GM12878 (cell line): ENCODE measurements at regions not wholly inside any gene's neighbourhood (a gene's known extent, or its start where the extent isn't known, plus 50 kb on each side); places are given as distances from the start of the nearest gene placed in this dataset.

ENCODE experiments used
- ATAC-seq: fragments of 200-7000 bp; cut with Tn5 transposase; 3 replicates; pipeline ENCODE4 v1.9.1; 2020; ENCODE audit warnings: mild to moderate bottlenecking, moderate library complexity
- BruUV-seq: library from RNA; stranded (reverse); fragments of 400-500 nt; replicated peaks from 2 replicates; lab custom pipeline; 2021; lab: Mats Ljungman, UMichigan
- CTCF ChIA-PET: fragments of 300-600 bp; sonication (Branson Sonifier 250); formaldehyde crosslinking; extraction: SDS; loops from one replicate; lab custom pipeline; 2021; ENCODE audit warnings: inconsistent platforms; lab: Yijun Ruan, JAX
- POLR2A ChIA-PET: fragments of 350-600 bp; formaldehyde crosslinking; extraction: SDS; loops from one replicate; lab custom pipeline; 2021; ENCODE audit warnings: inconsistent platforms; lab: Charles Lee
- RAD21 ChIA-PET: fragments of 300-600 bp; sonication (Branson Sonifier 250); formaldehyde crosslinking; loops from one replicate; lab custom pipeline; 2023; ENCODE audit warnings: antibody characterized with exemption; ENCODE audit not compliant: unreplicated experiment; lab: Charles Lee
- SMC1A ChIA-PET: fragments of 300-600 bp; sonication (Branson Sonifier 250); formaldehyde crosslinking; loops from one replicate; lab custom pipeline; 2023; ENCODE audit not compliant: unreplicated experiment, uncharacterized antibody; lab: Charles Lee
- DNase-seq: peaks from one replicate; pipeline ENCODE4 v3.0.0-alpha.2; 2011; ENCODE audit warnings: low read depth, low spot score
- FAIRE-seq: peaks from 3 replicates; lab custom pipeline; 2011; peaks lifted over from hg19 to GRCh38; lab: Jason Lieb, UNC
- H2AFZ ChIP-seq: 2 replicates; pipeline ENCODE4 v1.6.0; 2011; ENCODE audit warnings: low read depth, low read length, control low read depth; ENCODE audit not compliant: control insufficient read depth
- H3K27ac ChIP-seq: 2 replicates; pipeline ENCODE4 v1.5.1; 2011; ENCODE audit warnings: control low read depth; ENCODE audit not compliant: control insufficient read depth, insufficient read depth
- H3K27me3 ChIP-seq, 2 experiments: replicated peaks in 1 of 2; 2 replicates each; pipeline versions ENCODE4 v1.6.0 to v1.6.1; 2011; ENCODE audit warnings: low read length in 1 of 2; ENCODE audit not compliant: control insufficient read depth in 2 of 2, insufficient read depth in 2 of 2
- H3K36me3 ChIP-seq, 2 experiments: 2 replicates each; pipeline ENCODE4 v1.5.1; 2011; ENCODE audit warnings: low read length in 1 of 2; ENCODE audit not compliant: control insufficient read depth in 2 of 2, insufficient read depth in 2 of 2
- H3K4me1 ChIP-seq: 2 replicates; pipeline ENCODE4 v1.6.1; 2011; ENCODE audit warnings: mild to moderate bottlenecking, low read length, moderate library complexity, mixed read lengths; ENCODE audit not compliant: control insufficient read depth, insufficient read depth
- H3K4me2 ChIP-seq: 2 replicates; pipeline ENCODE4 v1.6.0; 2011; ENCODE audit warnings: control low read depth; ENCODE audit not compliant: control insufficient read depth, insufficient read depth
- H3K4me3 ChIP-seq: fragments of 200-600 bp; sonication (generic); 2 replicates; pipeline ENCODE4 v1.5.1; 2016
- H3K79me2 ChIP-seq: 2 replicates; pipeline ENCODE4 v1.6.0; 2011; ENCODE audit warnings: low read length; ENCODE audit not compliant: control insufficient read depth, insufficient read depth
- H3K9ac ChIP-seq: 2 replicates; pipeline ENCODE4 v1.8.0; 2011; ENCODE audit warnings: low read length, control low read depth, mixed read lengths; ENCODE audit not compliant: control insufficient read depth, insufficient read depth
- H3K9me3 ChIP-seq: replicated peaks from 3 replicates; pipeline ENCODE4 v1.5.1; 2011; ENCODE audit warnings: mild to moderate bottlenecking, low read length; ENCODE audit not compliant: control insufficient read depth, insufficient read depth
- H4K20me1 ChIP-seq: 2 replicates; pipeline ENCODE4 v1.6.0; 2011; ENCODE audit not compliant: control insufficient read depth, insufficient read depth
- MEF2B ChIP-seq: fragments of 450-650 bp; IDR thresholded peaks from 2 replicates; pipeline ENCODE4 v1.6.1; 2018; ENCODE audit warnings: mild to moderate bottlenecking, moderate library complexity; ENCODE audit not compliant: partially characterized antibody, poor library complexity, severe bottlenecking
- PAX5 ChIP-seq: IDR thresholded peaks from 2 replicates; pipeline ENCODE4 v1.6.1; 2011; ENCODE audit warnings: low read depth, low read length, borderline replicate concordance
- SREBF2 ChIP-seq: IDR thresholded peaks from 2 replicates; pipeline ENCODE4 v1.6.1; 2012; ENCODE audit warnings: mild to moderate bottlenecking, low read length
- TAF1 ChIP-seq: IDR thresholded peaks from 2 replicates; pipeline ENCODE4 v1.6.1; 2011; ENCODE audit warnings: mild to moderate bottlenecking, low read depth, low read length, borderline replicate concordance
- ZNF24 ChIP-seq: fragments of 450-650 bp; IDR thresholded peaks from 2 replicates; pipeline ENCODE4 v1.6.1; 2017; ENCODE audit warnings: antibody characterized with exemption, mild to moderate bottlenecking
- WGBS: methylation state at CpG from one replicate; pipeline ENCODE4 v1.1.6; 2016; ENCODE audit warnings: low lambda C conversion rate; ENCODE audit not compliant: insufficient replicate concordance, insufficient coverage; ENCODE audit errors: missing lambda C conversion rate; 5-methylcytosine and 5-hydroxymethylcytosine counted together
- in situ Hi-C: fragments of 300-500 bp; cut with MboI; formaldehyde crosslinking; loops from 9 replicates; pipeline ENCODE4 v1.14.3; 2018; ENCODE audit warnings: mixed read lengths
- intact Hi-C: fragments of 100-400 bp; cut with micrococcal nuclease; formaldehyde crosslinking; loops from one replicate; pipeline ENCODE4 v1.14.2; 2022; ENCODE audit not compliant: unreplicated experiment
- TF ChIP-seq, protein P1 (sequence below): IDR thresholded peaks from 2 replicates; pipeline ENCODE4 v1.6.1; 2011; ENCODE audit warnings: borderline replicate concordance, low read depth, mild to moderate bottlenecking, moderate library complexity, low read length; ENCODE audit not compliant: insufficient read depth, poor library complexity, severe bottlenecking
- TF ChIP-seq, protein P2 (sequence below): fragments of 450-650 bp; conservative IDR thresholded peaks from 2 replicates; pipeline ENCODE4 v1.6.1; 2017; ENCODE audit warnings: mild to moderate bottlenecking, moderate library complexity

DNA sequence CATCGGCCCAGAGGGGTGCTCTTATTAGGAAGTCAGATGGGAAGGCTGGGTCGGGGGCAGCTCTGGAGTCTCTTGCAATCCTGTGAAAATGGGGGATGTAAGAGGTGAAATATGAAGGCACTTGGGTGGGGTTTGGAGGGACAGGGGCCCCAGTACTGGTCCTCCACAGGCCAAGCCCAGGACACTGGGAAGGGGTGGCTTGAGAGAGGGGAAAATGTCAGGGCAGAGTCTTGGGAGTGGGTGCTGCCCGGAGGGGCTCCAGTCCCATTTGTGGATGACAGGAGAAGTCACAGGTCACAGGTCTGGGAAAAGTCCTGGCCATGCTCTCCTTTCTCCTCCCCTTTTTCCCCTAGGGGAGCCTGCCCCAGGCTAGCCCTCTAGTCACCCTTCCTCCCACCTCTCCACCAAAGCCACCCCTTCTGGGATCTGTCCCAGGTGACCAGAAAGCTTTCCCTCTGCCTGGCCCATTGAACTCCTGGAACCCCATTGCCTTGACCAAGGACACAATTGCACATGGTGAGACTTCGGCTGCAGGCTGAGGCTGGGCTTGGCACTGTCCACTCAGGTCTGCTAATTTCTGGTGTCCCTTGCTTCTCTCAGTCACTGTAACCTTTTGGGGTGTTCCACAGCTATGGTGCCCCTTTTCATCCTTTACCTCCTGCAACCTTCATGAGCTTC, 1465.0 kb downstream of the TBC1D22A start (continued):
- TF ChIP-seq, protein P1, sequence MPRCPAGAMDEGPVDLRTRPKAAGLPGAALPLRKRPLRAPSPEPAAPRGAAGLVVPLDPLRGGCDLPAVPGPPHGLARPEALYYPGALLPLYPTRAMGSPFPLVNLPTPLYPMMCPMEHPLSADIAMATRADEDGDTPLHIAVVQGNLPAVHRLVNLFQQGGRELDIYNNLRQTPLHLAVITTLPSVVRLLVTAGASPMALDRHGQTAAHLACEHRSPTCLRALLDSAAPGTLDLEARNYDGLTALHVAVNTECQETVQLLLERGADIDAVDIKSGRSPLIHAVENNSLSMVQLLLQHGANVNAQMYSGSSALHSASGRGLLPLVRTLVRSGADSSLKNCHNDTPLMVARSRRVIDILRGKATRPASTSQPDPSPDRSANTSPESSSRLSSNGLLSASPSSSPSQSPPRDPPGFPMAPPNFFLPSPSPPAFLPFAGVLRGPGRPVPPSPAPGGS = no peak
- TF ChIP-seq PAX5 = no peak
- TF ChIP-seq, protein P2, sequence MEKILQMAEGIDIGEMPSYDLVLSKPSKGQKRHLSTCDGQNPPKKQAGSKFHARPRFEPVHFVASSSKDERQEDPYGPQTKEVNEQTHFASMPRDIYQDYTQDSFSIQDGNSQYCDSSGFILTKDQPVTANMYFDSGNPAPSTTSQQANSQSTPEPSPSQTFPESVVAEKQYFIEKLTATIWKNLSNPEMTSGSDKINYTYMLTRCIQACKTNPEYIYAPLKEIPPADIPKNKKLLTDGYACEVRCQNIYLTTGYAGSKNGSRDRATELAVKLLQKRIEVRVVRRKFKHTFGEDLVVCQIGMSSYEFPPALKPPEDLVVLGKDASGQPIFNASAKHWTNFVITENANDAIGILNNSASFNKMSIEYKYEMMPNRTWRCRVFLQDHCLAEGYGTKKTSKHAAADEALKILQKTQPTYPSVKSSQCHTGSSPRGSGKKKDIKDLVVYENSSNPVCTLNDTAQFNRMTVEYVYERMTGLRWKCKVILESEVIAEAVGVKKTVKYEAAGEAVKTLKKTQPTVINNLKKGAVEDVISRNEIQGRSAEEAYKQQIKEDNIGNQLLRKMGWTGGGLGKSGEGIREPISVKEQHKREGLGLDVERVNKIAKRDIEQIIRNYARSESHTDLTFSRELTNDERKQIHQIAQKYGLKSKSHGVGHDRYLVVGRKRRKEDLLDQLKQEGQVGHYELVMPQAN = no peak

DNA sequence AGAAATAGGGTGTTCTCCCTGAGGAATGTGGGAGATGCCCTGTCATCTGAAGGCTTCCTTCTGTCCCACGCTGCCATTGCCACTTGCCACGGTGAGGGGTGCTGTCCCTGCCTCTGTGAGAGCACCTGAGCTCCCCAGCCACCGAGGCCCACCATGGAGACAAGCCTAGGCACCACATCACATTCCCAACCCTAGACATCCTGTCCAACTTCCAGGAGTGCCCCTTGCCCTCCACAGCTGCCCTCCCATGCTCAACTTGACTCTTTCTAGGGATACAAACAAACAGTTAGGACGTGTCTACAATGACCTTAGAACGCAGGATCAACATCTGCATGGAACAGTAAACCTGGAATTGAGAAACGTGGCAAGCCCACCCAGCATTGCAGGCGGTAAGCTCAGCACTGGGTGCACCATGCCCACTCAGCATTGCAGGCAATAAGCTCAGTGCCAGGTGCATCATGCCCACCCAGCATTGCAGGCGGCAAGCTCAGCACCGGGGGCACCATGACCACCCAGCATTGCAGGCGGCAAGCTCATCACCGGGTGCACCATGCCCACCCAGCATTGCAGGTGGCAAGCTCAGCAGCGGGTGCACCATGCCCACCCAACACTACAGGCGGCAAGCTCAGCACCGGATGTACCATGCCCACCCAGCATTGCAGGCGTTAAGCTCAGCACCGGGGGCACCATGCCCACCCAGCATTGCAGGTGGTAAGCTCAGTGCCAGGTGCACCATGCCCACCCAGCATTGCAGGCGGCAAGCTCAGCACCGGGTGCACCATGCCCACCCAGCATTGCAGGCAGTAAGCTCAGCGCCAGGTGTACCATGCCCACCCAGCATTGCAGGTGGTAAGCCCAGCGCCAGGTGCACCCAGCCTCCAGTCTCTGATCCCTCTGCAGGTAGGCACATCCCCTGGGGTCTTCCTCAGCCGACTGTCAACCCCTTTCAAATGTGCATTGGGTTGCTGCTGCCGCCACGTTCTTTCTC, 1463.9 kb downstream of the TBC1D22A start:
- DNase-seq (no peak), ATAC-seq (no peak), FAIRE-seq (no peak)
- H3K4me3 ChIP-seq = no peak overlapping the region
- CTCF ChIA-PET = no interaction called here
- H2AFZ ChIP-seq = no peak overlapping the region
- H3K27me3 ChIP-seq = no peaks in the 10 kb centered on the region
- TF ChIP-seq MEF2B (no peak), SREBF2 (no peak), TAF1 (no peak), ZNF24 (no peak)
- BruUV-seq = no TSS peak
- H4K20me1 ChIP-seq = no peaks in the 10 kb centered on the region
- in situ Hi-C loops = no loop called here
- RAD21 ChIA-PET = no interaction called here
- POLR2A ChIA-PET = no interaction called here
- H3K9me3 ChIP-seq = no peaks in the 10 kb centered on the region; the same call in 2 of the 3 replicates
- no peaks in the 10 kb centered on the region for H3K4me1 ChIP-seq
- 19% methylated on average over 23 of the region's 23 CpGs for WGBS
- intact Hi-C loops = no loop called here
- H3K36me3 ChIP-seq = no peaks in the 10 kb centered on the region
- H3K9ac ChIP-seq = no peak overlapping the region
- H3K4me2 ChIP-seq = no peak overlapping the region
- SMC1A ChIA-PET = no interaction called here
- no peak overlapping the region for H3K27ac ChIP-seq
- no peaks in the 10 kb centered on the region for H3K79me2 ChIP-seq
